Loucy (cell line): ENCODE measurements at regions not wholly inside any gene's neighbourhood (a gene's known extent, or its start where the extent isn't known, plus 50 kb on each side); places are given as distances from the start of the nearest gene placed in this dataset.

Source experiments
- H2AFZ ChIP-seq: fragments of 200-600 bp; sonication (generic); 2 replicates; pipeline ENCODE4 v1.6.0; 2016; ENCODE audit warnings: antibody characterized with exemption, mild to moderate bottlenecking, low read length, moderate library complexity
- H3F3A ChIP-seq: fragments of 200-600 bp; 2 replicates; pipeline ENCODE4 v1.6.0; 2016; ENCODE audit warnings: antibody characterized with exemption, low read depth, mild to moderate bottlenecking
- H3K27me3 ChIP-seq: fragments of 200-600 bp; sonication (generic); 2 replicates; pipeline ENCODE4 v1.6.1; 2014; ENCODE audit warnings: low read length, mild to moderate bottlenecking; ENCODE audit not compliant: insufficient read depth, poor library complexity, severe bottlenecking
- H3K36me3 ChIP-seq: fragments of 200-600 bp; sonication (generic); 2 replicates; pipeline ENCODE4 v1.6.1; 2016; ENCODE audit warnings: low read length; ENCODE audit not compliant: insufficient read depth
- H3K4me1 ChIP-seq: fragments of 200-600 bp; sonication (generic); 2 replicates; pipeline ENCODE4 v1.5.1; 2014; ENCODE audit warnings: low read length, mild to moderate bottlenecking; ENCODE audit not compliant: insufficient read depth, poor library complexity, severe bottlenecking
- H3K4me2 ChIP-seq: fragments of 200-600 bp; sonication (generic); 2 replicates; pipeline ENCODE4 v1.6.0; 2014; ENCODE audit warnings: antibody characterized with exemption, low read length, low read depth, mild to moderate bottlenecking; ENCODE audit not compliant: poor library complexity, severe bottlenecking
- H3K4me3 ChIP-seq: fragments of 200-600 bp; sonication (generic); 2 replicates; pipeline ENCODE4 v1.5.1; 2014; ENCODE audit warnings: low read length, mild to moderate bottlenecking, mixed read lengths; ENCODE audit not compliant: poor library complexity, severe bottlenecking
- H3K79me2 ChIP-seq: fragments of 200-600 bp; sonication (generic); 2 replicates; pipeline ENCODE4 v1.6.1; 2014; ENCODE audit warnings: low read length; ENCODE audit not compliant: insufficient read depth
- H3K9ac ChIP-seq: fragments of 200-600 bp; sonication (generic); 2 replicates; pipeline ENCODE4 v1.6.0; 2014; ENCODE audit warnings: mild to moderate bottlenecking, low read depth, low read length, moderate library complexity; ENCODE audit not compliant: poor library complexity, severe bottlenecking
- H3K9me2 ChIP-seq: fragments of 200-600 bp; sonication (generic); replicated peaks from 2 replicates; pipeline ENCODE4 v1.6.1; 2016; ENCODE audit warnings: low read depth, low read length, mixed read lengths
- H3K9me3 ChIP-seq: fragments of 200-600 bp; sonication (generic); 2 replicates; pipeline ENCODE4 v1.6.1; 2014; ENCODE audit warnings: mild to moderate bottlenecking, antibody characterized with exemption, low read length, low read depth; ENCODE audit not compliant: insufficient read depth
- H4K20me1 ChIP-seq: fragments of 200-600 bp; sonication (generic); 2 replicates; pipeline ENCODE4 v1.6.0; 2014; ENCODE audit warnings: antibody characterized with exemption, low read length, mild to moderate bottlenecking; ENCODE audit not compliant: insufficient read depth, poor library complexity, severe bottlenecking
- CTCF ChIP-seq: fragments of 200-600 bp; sonication (generic); conservative IDR thresholded peaks from 2 replicates; pipeline ENCODE4 v1.5.1; 2014; ENCODE audit warnings: mild to moderate bottlenecking, antibody characterized with exemption, low read length
- EZH2phosphoT487 ChIP-seq: fragments of 200-600 bp; IDR thresholded peaks from 2 replicates; pipeline ENCODE4 v1.6.1; 2018; ENCODE audit warnings: antibody characterized with exemption, mild to moderate bottlenecking, moderate library complexity, borderline replicate concordance

DNA sequence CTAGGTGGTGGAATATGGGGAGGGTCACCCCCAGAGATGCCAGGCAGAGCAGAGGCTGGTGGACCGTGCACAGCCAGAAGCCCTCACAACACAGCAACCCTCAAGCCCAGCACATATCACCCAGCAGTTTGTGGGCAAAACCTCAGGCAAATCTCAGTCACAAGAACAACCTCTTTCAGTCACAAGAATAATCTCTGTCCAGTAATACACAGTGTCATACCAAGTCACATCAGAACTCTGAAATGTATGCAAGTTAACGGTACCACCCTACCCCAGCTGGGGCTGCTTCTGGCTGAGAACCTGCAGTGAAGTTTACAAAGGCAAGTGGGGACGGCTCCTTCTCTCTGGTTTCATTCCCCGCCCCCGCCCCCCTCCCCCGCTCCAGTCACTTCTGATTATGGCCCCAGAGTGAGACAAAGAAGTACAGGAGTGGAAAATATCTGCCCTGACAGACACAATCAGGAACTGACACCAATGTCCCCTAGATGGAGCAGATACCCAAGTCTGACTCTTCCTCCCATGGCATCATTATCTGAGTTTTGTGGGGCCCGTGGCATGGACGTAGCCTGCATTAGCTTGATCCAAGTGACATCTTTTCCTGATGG, 480.9 kb upstream of the TMEM132C start:
- H3K9ac ChIP-seq: no peak overlapping the region
- H3F3A ChIP-seq: no peaks in the 10 kb centered on the region
- no peaks in the 10 kb centered on the region for H4K20me1 ChIP-seq
- no peaks in the 10 kb centered on the region for H3K4me1 ChIP-seq
- H2AFZ ChIP-seq: no peak overlapping the region
- H3K79me2 ChIP-seq: no peaks in the 10 kb centered on the region
- no peaks in the 10 kb centered on the region for H3K36me3 ChIP-seq
- TF ChIP-seq EZH2phosphoT487 (no peak), CTCF (no peak)
- H3K27me3 ChIP-seq: no peaks in the 10 kb centered on the region
- no peak overlapping the region for H3K4me2 ChIP-seq
- no peaks in the 10 kb centered on the region for H3K9me2 ChIP-seq
- H3K9me3 ChIP-seq: no peaks in the 10 kb centered on the region
- no peak overlapping the region for H3K4me3 ChIP-seq

- Histone ChIP-seq H3K4me1 (no peaks in the 10 kb centered on the region), H4K20me1 (no peaks in the 10 kb centered on the region), H2AFZ (no peak overlapping the region), H3F3A (no peaks in the 10 kb centered on the region), H3K27me3 (no peaks in the 10 kb centered on the region), H3K79me2 (no peaks in the 10 kb centered on the region), H3K9me2 (no peaks in the 10 kb centered on the region), H3K9me3 (no peaks in the 10 kb centered on the region), H3K36me3 (no peaks in the 10 kb centered on the region), H3K4me3 (no peak overlapping the region), H3K9ac (no peak overlapping the region), H3K4me2 (no peak overlapping the region)
- TF ChIP-seq CTCF: no peak
- TF ChIP-seq EZH2phosphoT487: no peak
Measured at GRCh38 chr12:127787544-127787943, 479.4 kb upstream of the TMEM132C start.

DNA sequence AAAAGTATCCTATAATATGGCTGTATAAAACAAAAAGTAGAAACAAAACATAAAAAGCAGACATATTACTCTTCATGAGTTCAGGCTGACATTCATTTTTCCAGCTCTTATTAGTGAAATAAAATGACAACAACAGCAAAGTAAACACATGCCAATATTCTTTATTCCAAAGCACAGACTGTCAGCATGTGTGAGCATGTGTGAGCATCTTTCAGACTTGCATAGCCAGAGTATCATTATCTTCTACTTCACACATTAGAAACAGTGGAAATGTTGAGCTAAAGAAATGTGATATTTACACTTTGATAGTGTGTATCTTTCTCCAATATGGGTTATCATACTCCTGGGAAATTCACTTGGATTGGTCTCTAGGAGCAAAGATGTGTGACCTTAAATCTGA, 476.6 kb upstream of the TMEM132C start:
- Histone ChIP-seq H3K4me3 (no peak overlapping the region), H3K4me2 (no peak overlapping the region), H3K27me3 (no peaks in the 10 kb centered on the region), H3K9ac (no peak overlapping the region), H2AFZ (no peak overlapping the region), H3K9me2 (no peaks in the 10 kb centered on the region), H4K20me1 (no peaks in the 10 kb centered on the region), H3K9me3 (no peaks in the 10 kb centered on the region), H3K36me3 (no peaks in the 10 kb centered on the region), H3K4me1 (no peaks in the 10 kb centered on the region), H3F3A (no peaks in the 10 kb centered on the region), H3K79me2 (no peaks in the 10 kb centered on the region)
- TF ChIP-seq EZH2phosphoT487 (no peak), CTCF (no peak)
